K562 (cell line): ENCODE measurements at regions not wholly inside any gene's neighbourhood (a gene's known extent, or its start where the extent isn't known, plus 50 kb on each side); places are given as distances from the start of the nearest gene placed in this dataset.

ENCODE experiments used
- BRD4 ChIP-seq: fragments of 200-600 bp; sonication (generic); IDR thresholded peaks from 2 replicates; pipeline ENCODE4 v1.6.1; 2017; ENCODE audit warnings: inconsistent platforms
- BRF1 ChIP-seq: IDR thresholded peaks from 3 replicates; pipeline ENCODE4 v1.6.1; 2011; ENCODE audit warnings: borderline replicate concordance, mild to moderate bottlenecking; ENCODE audit not compliant: insufficient read length; ENCODE audit errors: extremely low read depth
- KDM4B ChIP-seq, 2 experiments: fragments of 450-650 bp in 1 of 2; sonication (generic) in 1 of 2; IDR thresholded peaks; 2 replicates each; pipeline ENCODE4 v1.6.1; 2016 to 2017; ENCODE audit warnings: borderline replicate concordance in 2 of 2, antibody characterized with exemption in 1 of 2, low read depth in 1 of 2, mild to moderate bottlenecking in 1 of 2
- KLF13 ChIP-seq: fragments of 450-650 bp; IDR thresholded peaks from 2 replicates; pipeline ENCODE4 v1.6.1; 2016; ENCODE audit warnings: missing genetic modification characterization, low read depth, mild to moderate bottlenecking, missing compliant biosample characterization, moderate library complexity, borderline replicate concordance
- MAFG ChIP-seq: fragments of 450-650 bp; conservative IDR thresholded peaks from 2 replicates; pipeline ENCODE4 v1.6.1; 2016; ENCODE audit warnings: missing genetic modification characterization, missing compliant biosample characterization
- NCOR1 ChIP-seq: fragments of 450-650 bp; IDR thresholded peaks from 2 replicates; pipeline ENCODE4 v1.6.1; 2016; ENCODE audit warnings: mild to moderate bottlenecking, moderate library complexity
- ZNF133 ChIP-seq: fragments of 250-450 bp; sonication (Bioruptor Pico); IDR thresholded peaks from 2 replicates; pipeline ENCODE4 v1.4.0; 2020; ENCODE audit warnings: mild to moderate bottlenecking
- TF ChIP-seq, protein P1 (sequence below), 2 experiments: fragments of 150-350 bp in 1 of 2; IDR thresholded peaks; 2 replicates each; pipeline ENCODE4 v1.6.1; 2012 to 2016; ENCODE audit warnings: low read depth in 2 of 2, low read length in 2 of 2, mild to moderate bottlenecking in 1 of 2, moderate library complexity in 1 of 2
- TF ChIP-seq, protein P2 (sequence below): IDR thresholded peaks from 2 replicates; pipeline ENCODE4 v1.6.1; 2011; ENCODE audit warnings: borderline replicate concordance, low read depth, mild to moderate bottlenecking, moderate library complexity, low read length; ENCODE audit not compliant: insufficient read depth, poor library complexity, severe bottlenecking
- TF ChIP-seq, protein P3 (sequence below): sonication (generic); formaldehyde crosslinking; IDR thresholded peaks from 2 replicates; pipeline ENCODE4 v1.8.0; 2022; ENCODE audit warnings: mild to moderate bottlenecking, missing genetic modification reagents
- TF ChIP-seq, protein P4 (sequence below): fragments of 450-650 bp; formaldehyde crosslinking; IDR thresholded peaks from 2 replicates; pipeline ENCODE4 v1.4.0; 2022; ENCODE audit warnings: mild to moderate bottlenecking, moderate library complexity
- TF ChIP-seq, protein P5 (sequence below): fragments of 150-350 bp; conservative IDR thresholded peaks from 2 replicates; pipeline ENCODE4 v1.6.1; 2014; ENCODE audit warnings: low read length
- TF ChIP-seq, protein P6 (sequence below): sonication (generic); formaldehyde crosslinking; IDR thresholded peaks from 2 replicates; pipeline ENCODE4 v1.8.0; 2022; ENCODE audit warnings: missing genetic modification reagents, mild to moderate bottlenecking, borderline replicate concordance

GRCh38 chr18:1438458-1438910 is 533.8 kb downstream of the ADCYAP1 start (continued):
- TF ChIP-seq, protein P1, sequence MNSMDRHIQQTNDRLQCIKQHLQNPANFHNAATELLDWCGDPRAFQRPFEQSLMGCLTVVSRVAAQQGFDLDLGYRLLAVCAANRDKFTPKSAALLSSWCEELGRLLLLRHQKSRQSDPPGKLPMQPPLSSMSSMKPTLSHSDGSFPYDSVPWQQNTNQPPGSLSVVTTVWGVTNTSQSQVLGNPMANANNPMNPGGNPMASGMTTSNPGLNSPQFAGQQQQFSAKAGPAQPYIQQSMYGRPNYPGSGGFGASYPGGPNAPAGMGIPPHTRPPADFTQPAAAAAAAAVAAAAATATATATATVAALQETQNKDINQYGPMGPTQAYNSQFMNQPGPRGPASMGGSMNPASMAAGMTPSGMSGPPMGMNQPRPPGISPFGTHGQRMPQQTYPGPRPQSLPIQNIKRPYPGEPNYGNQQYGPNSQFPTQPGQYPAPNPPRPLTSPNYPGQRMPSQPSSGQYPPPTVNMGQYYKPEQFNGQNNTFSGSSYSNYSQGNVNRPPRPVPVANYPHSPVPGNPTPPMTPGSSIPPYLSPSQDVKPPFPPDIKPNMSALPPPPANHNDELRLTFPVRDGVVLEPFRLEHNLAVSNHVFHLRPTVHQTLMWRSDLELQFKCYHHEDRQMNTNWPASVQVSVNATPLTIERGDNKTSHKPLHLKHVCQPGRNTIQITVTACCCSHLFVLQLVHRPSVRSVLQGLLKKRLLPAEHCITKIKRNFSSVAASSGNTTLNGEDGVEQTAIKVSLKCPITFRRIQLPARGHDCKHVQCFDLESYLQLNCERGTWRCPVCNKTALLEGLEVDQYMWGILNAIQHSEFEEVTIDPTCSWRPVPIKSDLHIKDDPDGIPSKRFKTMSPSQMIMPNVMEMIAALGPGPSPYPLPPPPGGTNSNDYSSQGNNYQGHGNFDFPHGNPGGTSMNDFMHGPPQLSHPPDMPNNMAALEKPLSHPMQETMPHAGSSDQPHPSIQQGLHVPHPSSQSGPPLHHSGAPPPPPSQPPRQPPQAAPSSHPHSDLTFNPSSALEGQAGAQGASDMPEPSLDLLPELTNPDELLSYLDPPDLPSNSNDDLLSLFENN (IDR thresholded peaks at IDR 0.05; ENCODE audit: low read depth in 2 of 2, low read length in 2 of 2) = no peak
- TF ChIP-seq MAFG (tag) (no peak), BRF1 (no peak), NCOR1 (no peak), KDM4B (IDR thresholded peaks at IDR 0.05; ENCODE audit: borderline replicate concordance in 2 of 2, low read depth in 1 of 2) (no peak), KLF13 (tag) (no peak), ZNF133 (no peak), BRD4 (no peak)
- TF ChIP-seq, protein P2, sequence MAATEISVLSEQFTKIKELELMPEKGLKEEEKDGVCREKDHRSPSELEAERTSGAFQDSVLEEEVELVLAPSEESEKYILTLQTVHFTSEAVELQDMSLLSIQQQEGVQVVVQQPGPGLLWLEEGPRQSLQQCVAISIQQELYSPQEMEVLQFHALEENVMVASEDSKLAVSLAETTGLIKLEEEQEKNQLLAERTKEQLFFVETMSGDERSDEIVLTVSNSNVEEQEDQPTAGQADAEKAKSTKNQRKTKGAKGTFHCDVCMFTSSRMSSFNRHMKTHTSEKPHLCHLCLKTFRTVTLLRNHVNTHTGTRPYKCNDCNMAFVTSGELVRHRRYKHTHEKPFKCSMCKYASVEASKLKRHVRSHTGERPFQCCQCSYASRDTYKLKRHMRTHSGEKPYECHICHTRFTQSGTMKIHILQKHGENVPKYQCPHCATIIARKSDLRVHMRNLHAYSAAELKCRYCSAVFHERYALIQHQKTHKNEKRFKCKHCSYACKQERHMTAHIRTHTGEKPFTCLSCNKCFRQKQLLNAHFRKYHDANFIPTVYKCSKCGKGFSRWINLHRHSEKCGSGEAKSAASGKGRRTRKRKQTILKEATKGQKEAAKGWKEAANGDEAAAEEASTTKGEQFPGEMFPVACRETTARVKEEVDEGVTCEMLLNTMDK = no peak
- TF ChIP-seq, protein P3, sequence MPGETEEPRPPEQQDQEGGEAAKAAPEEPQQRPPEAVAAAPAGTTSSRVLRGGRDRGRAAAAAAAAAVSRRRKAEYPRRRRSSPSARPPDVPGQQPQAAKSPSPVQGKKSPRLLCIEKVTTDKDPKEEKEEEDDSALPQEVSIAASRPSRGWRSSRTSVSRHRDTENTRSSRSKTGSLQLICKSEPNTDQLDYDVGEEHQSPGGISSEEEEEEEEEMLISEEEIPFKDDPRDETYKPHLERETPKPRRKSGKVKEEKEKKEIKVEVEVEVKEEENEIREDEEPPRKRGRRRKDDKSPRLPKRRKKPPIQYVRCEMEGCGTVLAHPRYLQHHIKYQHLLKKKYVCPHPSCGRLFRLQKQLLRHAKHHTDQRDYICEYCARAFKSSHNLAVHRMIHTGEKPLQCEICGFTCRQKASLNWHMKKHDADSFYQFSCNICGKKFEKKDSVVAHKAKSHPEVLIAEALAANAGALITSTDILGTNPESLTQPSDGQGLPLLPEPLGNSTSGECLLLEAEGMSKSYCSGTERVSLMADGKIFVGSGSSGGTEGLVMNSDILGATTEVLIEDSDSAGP (CRISPR knock-in tag) = no peak
- TF ChIP-seq, protein P4, sequence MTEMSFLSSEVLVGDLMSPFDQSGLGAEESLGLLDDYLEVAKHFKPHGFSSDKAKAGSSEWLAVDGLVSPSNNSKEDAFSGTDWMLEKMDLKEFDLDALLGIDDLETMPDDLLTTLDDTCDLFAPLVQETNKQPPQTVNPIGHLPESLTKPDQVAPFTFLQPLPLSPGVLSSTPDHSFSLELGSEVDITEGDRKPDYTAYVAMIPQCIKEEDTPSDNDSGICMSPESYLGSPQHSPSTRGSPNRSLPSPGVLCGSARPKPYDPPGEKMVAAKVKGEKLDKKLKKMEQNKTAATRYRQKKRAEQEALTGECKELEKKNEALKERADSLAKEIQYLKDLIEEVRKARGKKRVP (CRISPR knock-in tag) = peak; percentile 96
- TF ChIP-seq, protein P5, sequence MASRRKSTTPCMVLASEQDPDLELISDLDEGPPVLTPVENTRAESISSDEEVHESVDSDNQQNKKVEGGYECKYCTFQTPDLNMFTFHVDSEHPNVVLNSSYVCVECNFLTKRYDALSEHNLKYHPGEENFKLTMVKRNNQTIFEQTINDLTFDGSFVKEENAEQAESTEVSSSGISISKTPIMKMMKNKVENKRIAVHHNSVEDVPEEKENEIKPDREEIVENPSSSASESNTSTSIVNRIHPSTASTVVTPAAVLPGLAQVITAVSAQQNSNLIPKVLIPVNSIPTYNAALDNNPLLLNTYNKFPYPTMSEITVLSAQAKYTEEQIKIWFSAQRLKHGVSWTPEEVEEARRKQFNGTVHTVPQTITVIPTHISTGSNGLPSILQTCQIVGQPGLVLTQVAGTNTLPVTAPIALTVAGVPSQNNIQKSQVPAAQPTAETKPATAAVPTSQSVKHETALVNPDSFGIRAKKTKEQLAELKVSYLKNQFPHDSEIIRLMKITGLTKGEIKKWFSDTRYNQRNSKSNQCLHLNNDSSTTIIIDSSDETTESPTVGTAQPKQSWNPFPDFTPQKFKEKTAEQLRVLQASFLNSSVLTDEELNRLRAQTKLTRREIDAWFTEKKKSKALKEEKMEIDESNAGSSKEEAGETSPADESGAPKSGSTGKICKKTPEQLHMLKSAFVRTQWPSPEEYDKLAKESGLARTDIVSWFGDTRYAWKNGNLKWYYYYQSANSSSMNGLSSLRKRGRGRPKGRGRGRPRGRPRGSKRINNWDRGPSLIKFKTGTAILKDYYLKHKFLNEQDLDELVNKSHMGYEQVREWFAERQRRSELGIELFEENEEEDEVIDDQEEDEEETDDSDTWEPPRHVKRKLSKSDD = no peak
- TF ChIP-seq, protein P6, sequence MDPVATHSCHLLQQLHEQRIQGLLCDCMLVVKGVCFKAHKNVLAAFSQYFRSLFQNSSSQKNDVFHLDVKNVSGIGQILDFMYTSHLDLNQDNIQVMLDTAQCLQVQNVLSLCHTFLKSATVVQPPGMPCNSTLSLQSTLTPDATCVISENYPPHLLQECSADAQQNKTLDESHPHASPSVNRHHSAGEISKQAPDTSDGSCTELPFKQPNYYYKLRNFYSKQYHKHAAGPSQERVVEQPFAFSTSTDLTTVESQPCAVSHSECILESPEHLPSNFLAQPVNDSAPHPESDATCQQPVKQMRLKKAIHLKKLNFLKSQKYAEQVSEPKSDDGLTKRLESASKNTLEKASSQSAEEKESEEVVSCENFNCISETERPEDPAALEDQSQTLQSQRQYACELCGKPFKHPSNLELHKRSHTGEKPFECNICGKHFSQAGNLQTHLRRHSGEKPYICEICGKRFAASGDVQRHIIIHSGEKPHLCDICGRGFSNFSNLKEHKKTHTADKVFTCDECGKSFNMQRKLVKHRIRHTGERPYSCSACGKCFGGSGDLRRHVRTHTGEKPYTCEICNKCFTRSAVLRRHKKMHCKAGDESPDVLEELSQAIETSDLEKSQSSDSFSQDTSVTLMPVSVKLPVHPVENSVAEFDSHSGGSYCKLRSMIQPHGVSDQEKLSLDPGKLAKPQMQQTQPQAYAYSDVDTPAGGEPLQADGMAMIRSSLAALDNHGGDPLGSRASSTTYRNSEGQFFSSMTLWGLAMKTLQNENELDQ (CRISPR knock-in tag) = no peak
